AG04449 (cell line): ENCODE measurements at regions not wholly inside any gene's neighbourhood (a gene's known extent, or its start where the extent isn't known, plus 50 kb on each side); places are given as distances from the start of the nearest gene placed in this dataset.

ENCODE experiments used
- CTCF ChIA-PET: fragments of 350-600 bp; formaldehyde crosslinking; extraction: SDS; loops from one replicate; lab custom pipeline; 2021; ENCODE audit warnings: antibody characterized with exemption; lab: Yijun Ruan, JAX
- POLR2A ChIA-PET: fragments of 400-600, 350-600 bp; formaldehyde crosslinking; extraction: SDS; loops from one replicate; lab custom pipeline; 2020; ENCODE audit warnings: antibody characterized with exemption, inconsistent platforms; lab: Yijun Ruan, JAX
- DNase-seq: peaks from one replicate; pipeline ENCODE4 v3.0.0-alpha.2; 2010; ENCODE audit warnings: low read depth, low spot score
- H3K4me3 ChIP-seq: 2 replicates; pipeline ENCODE4 v1.5.1; 2011; ENCODE audit warnings: low read depth, mild to moderate bottlenecking, control low read depth, low read length
- TF ChIP-seq, protein P1 (sequence below): IDR thresholded peaks from one replicate; pipeline ENCODE4 v1.5.1; 2011; ENCODE audit warnings: mild to moderate bottlenecking, moderate library complexity, low read length, control low read depth, inconsistent platforms; ENCODE audit not compliant: insufficient read depth; ENCODE audit errors: missing control alignments

GRCh38 chr17:70313086-70313852 is 143.9 kb downstream of the KCNJ2 start:
- TF ChIP-seq, protein P1, sequence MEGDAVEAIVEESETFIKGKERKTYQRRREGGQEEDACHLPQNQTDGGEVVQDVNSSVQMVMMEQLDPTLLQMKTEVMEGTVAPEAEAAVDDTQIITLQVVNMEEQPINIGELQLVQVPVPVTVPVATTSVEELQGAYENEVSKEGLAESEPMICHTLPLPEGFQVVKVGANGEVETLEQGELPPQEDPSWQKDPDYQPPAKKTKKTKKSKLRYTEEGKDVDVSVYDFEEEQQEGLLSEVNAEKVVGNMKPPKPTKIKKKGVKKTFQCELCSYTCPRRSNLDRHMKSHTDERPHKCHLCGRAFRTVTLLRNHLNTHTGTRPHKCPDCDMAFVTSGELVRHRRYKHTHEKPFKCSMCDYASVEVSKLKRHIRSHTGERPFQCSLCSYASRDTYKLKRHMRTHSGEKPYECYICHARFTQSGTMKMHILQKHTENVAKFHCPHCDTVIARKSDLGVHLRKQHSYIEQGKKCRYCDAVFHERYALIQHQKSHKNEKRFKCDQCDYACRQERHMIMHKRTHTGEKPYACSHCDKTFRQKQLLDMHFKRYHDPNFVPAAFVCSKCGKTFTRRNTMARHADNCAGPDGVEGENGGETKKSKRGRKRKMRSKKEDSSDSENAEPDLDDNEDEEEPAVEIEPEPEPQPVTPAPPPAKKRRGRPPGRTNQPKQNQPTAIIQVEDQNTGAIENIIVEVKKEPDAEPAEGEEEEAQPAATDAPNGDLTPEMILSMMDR = no peak
- H3K4me3 ChIP-seq = no peak overlapping the region
- ChIA-PET CTCF (no interaction called here), POLR2A (no interaction called here)
- DNase-seq = no peak

- CTCF ChIA-PET = no interaction called here
- POLR2A ChIA-PET = no interaction called here
- no peak overlapping the region for H3K4me3 ChIP-seq
- TF ChIP-seq, protein P1 = no peak
- no peak for DNase-seq
Observed at GRCh38 chr17:70314096-70314495, 144.8 kb downstream of the KCNJ2 start.

- POLR2A ChIA-PET = no interaction called here
- CTCF ChIA-PET = no interaction called here
- TF ChIP-seq, protein P1 = no peak
- no peak for DNase-seq
- no peak overlapping the region for H3K4me3 ChIP-seq
Observed at GRCh38 chr17:70314506-70314905, 145.2 kb downstream of the KCNJ2 start.

DNA sequence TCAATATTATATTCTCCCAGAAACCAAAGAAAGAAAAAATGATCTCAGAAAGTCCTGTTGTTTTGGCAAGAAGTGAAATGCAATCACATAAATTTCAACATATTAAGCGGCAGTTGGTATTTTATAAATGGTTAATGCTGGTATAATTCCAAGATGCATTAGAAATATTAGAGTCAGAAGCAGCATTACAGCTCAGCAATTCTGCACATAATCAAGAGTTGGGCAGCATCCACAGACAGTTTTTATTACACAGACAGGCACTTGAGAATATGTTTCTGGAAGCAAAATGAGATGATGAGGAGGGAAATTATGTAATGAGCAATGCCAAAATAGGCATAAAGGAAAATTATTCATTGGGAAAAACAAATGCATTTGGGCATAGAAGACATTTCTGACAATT is 148.1 kb downstream of the KCNJ2 start:
- TF ChIP-seq, protein P1 = no peak
- POLR2A ChIA-PET = no interaction called here
- H3K4me3 ChIP-seq = no peak overlapping the region
- CTCF ChIA-PET = no interaction called here
- DNase-seq = no peak

DNA sequence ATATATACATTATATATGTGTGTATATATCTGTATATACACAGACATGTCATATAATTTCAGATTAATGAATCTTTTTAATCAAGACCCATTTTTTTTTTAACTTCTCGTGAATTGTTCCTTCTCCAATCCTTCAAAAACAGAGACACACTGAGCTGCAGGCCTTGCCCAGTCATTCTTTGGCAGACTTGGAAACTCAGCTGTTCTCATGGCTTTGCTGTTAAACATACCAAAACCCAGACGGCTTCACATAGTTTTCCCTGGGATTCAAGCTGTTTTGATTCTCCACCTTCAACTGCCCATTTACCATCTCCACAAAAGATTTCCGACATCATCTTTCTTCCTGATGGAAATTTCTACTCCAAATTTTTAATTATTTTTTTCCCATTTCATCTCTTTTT is 148.7 kb downstream of the KCNJ2 start:
- ChIA-PET POLR2A (no interaction called here), CTCF (no interaction called here)
- no peak for DNase-seq
- no peak overlapping the region for H3K4me3 ChIP-seq
- TF ChIP-seq, protein P1 = no peak

DNA sequence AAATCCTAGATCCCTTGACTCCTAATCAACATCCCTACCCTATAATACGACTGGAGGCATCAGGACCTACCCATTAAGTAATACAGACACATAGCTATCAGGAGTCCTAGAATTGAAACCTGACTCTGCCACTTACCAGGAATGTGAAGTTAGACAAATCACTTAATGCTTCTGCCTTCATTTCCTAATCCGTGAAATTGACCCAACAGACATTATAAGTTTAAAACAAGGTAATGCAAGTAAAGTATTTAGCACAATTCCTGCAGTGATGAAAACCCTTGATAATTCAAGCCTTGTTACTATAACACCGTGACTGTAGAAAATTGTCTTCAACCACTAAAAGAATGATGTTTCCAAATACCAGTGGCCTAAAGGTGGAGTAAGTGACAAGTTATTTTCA is 150.2 kb downstream of the KCNJ2 start:
- POLR2A ChIA-PET = no interaction called here
- TF ChIP-seq, protein P1 = no peak
- CTCF ChIA-PET = no interaction called here
- no peak overlapping the region for H3K4me3 ChIP-seq
- no peak for DNase-seq
